GM19468 (cell line): ENCODE measurements at regions not wholly inside any gene's neighbourhood (a gene's known extent, or its start where the extent isn't known, plus 50 kb on each side); places are given as distances from the start of the nearest gene placed in this dataset.
A peak's percentile ranks its signal among the peaks of the same experiment; 100 is the strongest.

Experiments
- ATAC-seq: cut with Tn5 transposase; IDR thresholded peaks from one replicate; pipeline ENCODE4 v1.9.1; 2021; ENCODE audit warnings: mild to moderate bottlenecking, moderate library complexity, moderate number of reproducible peaks; ENCODE audit not compliant: unreplicated experiment; ENCODE audit errors: extremely low read depth

DNA sequence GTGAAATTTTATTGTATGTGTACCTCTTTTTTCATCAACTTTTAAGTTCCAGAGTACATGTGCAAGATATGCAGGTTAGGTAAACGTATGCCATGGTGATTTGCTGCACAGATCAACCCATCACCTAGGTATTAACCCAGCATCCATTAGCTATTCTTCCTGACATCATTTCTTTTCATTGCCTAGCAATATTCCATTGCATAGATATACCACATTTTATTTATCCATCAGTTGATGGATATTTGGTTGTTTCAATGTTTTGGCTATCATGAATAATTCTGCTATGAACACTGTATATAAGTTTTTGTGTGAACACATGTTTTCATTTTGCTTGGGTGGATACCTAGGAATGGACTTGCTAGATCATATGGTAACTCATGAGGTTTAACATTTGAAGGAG is 439.9 kb upstream of the SOX5 start:
- no peak for ATAC-seq

DNA sequence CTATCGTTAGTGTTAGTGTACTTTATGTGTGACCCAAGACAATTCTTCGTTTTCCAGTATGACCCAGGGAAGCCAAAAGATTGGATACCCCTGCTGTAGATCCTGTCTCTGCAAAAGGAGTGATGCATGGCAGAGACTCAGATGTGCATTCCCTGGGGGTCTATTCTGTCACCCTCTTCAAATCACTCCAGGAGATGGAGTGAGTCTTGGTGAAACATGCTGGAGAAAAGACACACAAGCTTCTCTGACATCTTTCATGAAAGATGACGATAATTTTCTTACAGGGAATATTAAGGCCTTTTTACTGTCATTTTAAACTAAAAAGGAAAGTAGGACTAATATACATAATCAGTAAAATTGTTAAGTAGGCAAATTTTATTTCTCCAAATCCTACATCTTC is 437.9 kb upstream of the SOX5 start:
- ATAC-seq, result no peak

DNA sequence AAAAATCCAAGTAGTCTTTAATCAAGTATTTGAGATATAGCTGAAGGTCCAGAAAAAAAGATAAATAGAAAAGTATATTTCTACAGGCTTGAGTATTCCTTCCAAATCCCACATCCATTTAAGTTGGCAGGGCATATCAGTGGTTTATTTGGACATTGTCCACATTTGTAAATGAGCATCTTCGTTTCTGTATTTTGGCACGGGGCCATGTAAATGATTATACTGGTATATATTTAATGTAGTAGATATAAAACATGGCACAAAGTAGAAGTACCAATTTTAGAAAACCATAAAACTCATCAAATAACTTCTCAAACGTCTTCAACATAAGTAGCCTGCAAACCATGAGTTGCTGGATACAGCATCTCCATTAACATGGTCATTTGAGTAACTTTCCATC is 437.4 kb upstream of the SOX5 start:
- no peak for ATAC-seq

DNA sequence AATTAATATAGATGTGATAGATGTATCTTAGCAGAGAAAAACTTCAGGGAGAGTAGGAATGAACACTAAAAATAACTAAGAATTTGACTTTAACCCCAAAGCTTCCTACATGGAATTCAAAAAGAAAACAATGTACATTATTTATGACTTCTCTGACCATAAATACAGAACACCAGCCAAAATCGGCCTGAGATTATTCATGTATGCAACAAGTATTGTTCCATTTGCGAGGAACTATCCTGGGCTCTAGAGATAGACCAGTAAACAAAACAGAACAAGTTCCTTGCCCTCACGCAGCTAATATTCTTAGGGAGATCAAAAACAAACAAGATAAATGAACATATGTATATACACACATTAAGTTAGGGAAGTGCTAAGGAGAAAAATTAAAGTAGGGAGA is 432.3 kb upstream of the SOX5 start:
- no peak for ATAC-seq

DNA sequence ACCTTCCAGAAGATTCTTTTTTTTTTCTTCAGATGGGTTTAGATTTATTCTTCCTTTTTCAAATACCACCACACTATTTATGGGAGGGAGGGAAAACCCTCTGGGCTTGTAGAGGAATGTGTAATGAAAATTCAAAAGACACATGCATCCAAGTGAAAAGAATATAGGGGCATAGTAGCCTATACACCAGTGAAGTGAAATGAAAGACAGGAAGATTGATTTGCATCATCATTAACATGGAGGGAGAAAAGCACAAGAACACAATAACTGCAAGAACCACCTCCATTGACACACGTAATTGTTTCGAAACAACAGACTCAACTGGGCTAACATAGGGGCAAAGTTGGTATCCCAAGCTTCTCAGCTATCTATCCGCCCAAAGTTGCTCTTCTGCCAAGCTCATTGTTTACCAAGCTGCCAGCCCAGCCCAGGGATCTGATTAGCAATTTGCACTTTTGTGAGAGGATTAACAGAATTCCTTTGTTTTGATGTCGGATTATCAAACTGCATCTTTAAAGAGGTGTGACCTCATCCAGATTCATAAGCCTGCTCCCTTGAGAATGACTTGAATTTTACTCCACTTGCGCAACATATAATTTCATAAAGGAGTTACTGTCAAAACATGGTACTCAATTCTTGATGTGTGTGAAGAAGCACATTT is 430.5 kb upstream of the SOX5 start:
- ATAC-seq, result no peak

DNA sequence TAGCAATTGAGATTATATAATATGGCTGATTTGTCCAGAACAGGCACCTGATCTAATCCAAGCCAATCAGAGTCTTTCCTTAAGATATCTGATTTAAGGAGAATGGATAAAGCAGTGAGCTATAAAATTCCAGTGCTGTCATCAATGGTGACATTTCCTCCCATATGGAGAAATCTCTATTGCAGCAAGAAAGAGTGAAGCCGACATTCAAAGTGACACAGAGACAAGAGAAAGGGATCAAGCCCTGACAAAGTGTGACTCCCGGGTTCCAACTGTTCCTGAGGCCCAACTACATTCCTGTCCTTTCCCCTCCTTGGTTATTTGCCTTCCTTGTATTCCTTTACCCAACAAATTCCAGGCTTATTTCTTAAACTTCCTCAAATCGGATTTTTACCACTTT is 430.0 kb upstream of the SOX5 start:
- ATAC-seq, result no peak

DNA sequence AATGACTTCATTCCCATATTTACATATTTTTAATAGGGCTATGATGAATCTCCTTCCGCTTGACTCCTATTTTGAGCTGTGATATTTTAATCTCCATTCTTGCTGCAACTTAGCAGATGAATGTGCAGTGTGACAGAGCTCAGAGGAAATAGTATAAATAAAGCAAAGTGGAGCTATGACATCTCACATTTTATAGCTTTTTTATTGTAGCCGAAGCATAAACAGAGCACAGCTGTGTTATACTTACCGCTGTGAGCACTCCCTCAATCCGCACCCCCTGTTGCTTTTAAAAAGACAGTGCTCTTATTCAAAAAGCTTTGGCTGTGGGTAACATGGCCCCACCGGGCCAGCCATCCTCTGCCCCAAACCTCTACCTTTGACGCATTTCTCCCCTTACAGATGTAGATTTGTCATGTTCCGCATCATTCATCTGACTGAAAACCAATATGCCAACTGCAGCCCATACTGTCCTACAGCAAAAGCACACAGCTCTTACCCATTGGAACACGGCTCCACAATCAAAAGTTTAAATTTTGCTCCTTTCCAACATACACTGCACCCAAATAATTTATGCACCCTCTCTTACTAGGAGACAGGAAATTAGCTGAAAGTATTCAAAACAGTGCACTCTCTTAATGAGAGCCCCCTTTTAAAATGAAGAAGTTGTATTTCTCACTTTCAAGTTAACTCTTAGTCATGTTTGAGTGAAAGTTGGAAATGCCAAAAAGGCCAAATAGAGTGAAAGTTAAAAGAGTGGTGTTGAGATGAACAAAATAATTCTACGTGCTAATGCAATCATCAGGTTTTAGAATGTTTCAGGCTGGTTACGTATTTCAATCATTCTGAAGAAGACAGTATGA is 429.3 kb upstream of the SOX5 start:
- peak; percentile 55 for ATAC-seq

DNA sequence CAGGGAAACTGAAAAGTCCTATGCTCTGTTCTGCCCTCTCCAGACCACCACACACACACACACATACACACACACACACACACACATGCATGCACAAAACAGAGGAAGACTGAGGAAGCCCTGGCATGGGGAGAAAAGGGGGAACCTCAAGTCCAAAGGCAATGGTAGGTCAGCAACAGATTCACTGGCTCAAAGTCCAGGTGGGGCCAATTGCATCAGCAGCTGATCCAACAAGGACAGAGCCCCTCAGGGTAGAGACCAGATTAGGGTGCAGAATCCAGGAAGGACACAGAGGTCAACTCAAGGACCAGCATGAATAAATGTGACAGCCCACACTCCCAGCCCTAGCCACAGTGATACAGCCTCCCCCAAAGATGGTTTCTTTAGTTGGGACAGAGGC is 425.0 kb upstream of the SOX5 start:
- no peak for ATAC-seq

DNA sequence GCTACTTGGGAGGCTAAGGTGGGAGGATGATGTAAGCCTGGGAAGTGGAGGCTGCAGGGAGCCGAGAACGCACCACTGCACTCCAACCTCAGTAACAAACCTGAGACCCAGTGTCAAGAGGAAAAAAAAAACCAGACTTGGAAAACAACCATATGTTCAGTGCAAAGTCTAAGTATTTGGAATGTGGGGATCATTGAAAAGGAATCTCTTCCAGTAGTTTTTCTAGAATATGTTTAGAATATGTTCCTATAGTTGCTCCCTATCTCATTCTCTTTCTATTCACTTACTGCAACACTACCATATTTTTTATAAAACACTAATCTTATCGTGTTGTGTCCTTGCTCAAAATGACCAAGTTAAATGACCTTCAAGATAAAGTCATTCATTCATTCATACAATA is 423.5 kb upstream of the SOX5 start:
- ATAC-seq, result no peak

DNA sequence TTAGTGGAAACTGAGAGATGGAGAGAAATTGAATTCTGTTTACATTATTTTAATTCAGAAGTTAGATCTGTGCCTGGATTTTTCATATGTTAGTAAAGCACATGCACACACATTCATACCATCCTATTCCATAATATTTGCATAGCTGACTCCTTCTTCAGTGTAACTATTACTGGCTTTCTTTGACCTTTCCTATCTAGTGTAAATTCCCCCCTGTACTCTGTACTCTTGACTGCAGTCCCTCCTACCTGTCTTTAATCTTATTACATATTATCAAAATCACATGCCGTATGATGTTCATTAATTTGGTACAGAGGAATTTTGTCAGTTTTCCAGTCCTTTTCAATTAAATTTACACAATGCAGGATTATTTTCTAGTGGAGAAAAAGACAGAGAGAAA is 417.0 kb upstream of the SOX5 start:
- no peak for ATAC-seq

DNA sequence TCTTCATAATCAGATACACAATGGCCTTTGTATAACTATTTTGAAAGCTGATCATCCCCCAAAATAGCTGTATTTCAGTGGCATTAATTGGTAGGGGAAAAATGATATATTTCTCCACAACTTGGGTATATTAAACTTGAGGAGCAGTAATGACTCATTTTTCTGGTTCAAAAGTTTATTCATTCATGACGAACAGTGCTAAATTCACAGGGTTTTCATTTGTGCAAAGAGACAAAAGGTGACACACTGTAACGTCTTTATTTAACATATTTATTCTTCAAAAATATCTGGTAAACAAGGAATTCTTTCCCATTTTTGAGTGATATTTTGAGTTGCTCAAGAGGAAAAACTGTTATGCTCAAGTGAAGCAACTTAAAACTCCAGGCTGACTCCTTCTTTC is 415.5 kb upstream of the SOX5 start:
- no peak for ATAC-seq

DNA sequence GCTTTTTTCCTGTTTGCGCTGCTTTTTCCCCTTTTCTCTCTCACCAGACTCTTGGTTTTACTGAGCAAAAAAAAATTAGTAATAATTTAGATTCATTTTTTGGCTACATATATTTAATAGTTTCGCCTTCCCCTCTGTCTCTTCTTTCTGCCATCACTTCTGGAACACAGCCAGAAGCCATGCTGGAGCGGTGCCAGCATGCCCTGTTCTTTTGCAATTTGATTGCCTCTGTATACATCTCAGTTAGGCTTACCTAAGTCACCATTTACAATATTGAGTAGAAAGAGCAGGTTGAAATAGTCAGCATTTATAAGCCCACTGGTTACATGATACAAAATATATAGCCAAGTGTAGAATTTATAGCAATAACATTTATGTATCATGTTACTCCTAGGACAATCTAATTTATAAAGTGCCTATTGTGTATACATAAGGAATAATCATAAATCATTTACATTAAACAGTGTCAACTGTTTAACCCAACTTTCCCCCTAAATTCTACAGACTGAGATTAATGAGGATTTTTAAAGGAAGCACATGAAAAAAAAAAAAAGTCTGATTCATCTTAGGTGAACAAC is 413.8 kb upstream of the SOX5 start:
- no peak for ATAC-seq

DNA sequence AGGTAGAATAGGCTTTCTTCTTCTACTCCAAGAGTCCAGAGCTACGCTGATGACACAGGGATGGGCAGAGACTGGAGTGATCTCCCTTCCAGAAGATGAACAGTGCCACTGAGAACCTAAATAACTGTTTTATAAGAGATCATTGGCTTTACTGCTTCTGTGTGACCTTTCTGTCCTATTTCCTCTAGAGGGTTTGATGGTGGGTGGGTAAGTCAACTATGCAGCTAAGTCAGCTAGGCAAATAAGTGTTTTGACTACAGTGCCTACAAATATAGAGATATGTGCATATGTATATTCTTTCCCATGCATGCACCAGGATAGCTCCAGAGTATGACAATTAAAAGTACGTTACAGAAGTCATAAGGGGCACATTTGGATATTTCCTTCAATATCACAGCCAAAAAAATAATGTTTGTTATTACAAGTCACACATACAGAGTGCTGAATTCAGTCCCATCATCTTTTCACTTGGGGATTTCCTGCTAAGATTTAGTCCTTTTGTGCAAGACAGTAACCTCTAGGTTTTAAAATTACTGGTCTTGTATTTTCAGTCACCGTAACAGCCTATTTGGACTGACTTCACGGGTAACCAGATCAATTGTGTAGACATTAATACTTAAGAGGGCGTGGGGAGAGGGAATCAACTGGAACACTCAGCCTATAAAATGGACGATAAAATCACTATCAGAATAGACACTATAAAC is 412.6 kb upstream of the SOX5 start:
- ATAC-seq, result no peak

DNA sequence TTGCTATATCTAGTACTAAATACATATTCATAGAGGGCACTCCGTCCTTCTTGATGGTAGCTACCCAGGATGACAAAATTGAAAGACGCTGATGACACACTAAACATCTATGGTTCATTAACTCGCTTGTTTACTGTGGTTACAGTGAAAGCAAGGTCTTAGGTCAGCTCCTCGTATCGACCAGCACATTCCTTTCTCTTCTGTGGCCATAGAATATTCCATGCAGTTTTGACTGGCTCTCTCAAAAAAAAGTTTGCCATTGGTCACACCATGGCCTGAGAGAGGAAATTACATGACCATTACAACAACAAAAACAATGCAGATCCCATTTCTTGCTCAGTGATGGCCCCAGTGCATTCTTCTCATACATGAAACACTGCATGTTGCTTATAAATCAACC is 411.4 kb upstream of the SOX5 start:
- ATAC-seq, result peak; percentile 66

DNA sequence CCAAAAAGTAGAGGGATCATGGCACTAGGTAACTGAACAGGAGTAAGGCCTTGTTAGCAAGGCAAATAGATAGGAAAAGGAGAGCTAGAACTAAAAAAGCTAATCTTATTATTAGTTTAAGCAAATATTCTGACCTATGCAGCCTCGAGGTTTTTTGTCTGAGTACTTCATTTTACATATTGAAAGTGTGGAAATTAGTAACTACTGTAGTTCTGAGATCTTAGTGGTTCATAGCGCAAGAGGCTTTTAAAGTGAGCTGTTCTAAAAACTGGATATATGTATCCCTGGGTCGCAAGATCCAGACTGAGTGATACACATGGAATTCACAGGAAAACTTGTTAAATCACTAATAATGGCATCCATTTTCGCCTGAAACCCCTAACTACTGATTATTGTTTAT is 411.0 kb upstream of the SOX5 start:
- ATAC-seq, result peak; percentile 25

DNA sequence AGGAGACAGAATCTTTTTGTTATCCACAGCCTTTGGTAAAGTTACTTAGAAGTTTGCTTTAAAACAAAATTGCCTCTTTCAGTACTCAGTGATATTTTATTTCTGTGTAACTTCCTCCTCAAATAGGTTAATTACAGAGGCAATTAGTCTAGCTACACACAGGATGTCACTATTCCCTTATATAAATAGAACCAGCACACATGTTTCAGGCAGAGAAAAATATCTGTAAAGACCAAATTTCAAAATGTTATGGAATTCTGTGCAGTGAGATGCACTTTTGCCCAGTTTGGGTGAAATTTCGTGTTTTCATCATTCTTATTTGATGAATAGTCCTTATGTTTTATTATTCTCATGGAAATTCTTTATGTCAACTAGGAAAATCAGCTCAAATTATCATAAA is 410.6 kb upstream of the SOX5 start:
- no peak for ATAC-seq

DNA sequence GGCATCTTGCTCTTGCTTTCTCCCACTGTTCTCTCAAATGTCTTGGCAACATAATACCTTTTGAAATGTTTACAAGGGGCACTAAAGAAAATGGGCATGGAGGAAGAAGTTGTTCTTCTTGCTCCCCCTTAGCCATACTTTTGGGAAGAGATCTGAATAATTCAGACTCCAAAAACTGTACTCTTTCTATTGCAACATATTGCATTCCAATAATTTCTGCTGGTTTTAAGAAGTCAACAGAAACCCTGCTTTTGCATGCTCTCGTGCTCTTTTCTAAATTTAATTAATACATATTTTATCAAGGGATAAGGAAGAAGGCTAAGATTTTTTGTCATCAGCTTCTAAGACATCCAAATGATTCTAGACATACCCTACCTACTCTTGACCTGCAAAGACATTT is 409.9 kb upstream of the SOX5 start:
- ATAC-seq, result no peak

DNA sequence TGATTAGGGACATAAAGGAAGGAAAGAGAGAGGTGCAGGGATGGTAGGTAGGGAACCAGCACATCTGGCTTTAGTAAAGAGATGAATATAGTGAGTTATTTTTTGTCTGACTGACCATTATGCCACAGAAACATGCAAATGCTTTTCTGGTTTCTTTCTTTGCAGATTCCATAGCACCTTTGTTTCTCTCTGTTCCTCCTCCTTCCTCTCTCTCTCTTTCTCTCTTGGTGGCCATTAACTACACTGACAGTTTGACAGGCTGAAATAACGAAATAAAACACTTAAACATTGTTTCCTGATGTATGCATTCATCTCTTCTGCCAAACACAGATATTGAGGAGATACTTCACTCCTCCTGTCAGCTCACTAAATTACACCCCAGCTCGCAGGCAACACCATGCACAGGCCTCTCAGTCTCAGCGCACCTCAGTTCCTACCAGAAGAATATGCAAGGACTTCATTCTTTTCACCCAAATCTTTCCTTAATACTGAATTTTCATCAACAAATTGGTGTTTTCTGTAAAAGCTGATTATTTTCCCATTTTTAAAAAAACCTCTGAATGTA is 406.9 kb upstream of the SOX5 start:
- peak; percentile 34 for ATAC-seq

DNA sequence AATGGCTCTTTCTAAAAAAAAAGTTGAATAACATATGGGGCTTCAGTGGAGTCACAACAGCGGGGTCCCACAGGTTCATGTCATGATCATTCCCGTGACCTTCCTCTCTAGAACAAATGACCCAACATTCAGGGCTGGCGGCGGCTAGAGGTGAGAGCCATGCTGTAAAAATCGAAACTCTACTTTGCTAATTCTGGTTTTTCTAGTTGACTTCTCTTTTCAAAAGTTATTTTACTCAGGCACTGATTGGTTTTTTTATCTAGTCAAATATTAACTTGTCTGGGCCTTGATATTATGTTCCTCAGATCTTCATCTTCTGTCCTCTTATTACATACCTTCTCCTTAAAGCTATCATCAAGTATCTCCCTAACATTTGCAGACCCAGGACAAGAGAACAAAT is 402.9 kb upstream of the SOX5 start:
- ATAC-seq, result no peak

DNA sequence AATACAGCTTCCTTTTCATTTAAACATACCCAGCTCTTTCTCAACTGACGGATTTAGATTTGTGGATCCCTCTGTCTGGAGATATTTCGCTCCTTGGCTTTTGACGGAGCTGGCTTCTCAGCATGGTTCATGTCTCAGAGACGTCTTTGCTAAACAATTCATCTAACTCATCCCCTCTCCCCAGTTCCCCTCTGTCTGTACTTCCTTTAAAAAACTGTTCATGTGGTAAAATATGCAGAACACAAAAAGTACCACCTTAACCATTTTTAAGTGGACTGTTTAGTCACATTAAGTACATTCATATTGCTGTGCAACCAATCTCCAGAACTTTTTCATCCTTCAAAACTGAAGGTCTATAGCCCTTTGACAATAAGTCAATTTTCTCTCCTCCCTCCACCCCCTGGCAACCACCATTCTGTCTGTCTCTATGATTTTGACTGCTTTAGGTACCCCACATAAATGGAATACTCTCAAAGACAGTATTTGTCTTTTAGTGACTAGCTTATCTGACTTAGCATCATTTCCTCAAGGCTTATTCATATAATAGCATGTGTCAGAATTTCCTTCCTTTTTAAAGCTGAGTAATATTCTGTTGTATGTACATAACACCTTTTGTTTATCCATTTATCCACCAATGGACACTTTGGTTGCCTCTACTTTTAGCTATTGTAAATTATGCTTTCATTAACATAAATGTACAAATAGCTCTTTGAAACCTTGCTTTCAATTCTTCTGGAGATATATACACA is 399.8 kb upstream of the SOX5 start:
- no peak for ATAC-seq
